Astrocyte of the hippocampus (primary cell): ENCODE measurements at regions not wholly inside any gene's neighbourhood (a gene's known extent, or its start where the extent isn't known, plus 50 kb on each side); places are given as distances from the start of the nearest gene placed in this dataset.

Source experiments
- DNase-seq: peaks from one replicate; pipeline ENCODE4 v3.0.0; 2011; ENCODE audit warnings: low read depth, low spot score

GRCh38 chr4:174120446-174121295 is 162.8 kb downstream of the FBXO8 start:
- peak; percentile 81 for DNase-seq

- DNase-seq: peak; percentile 3
These were observed 163.6 kb downstream of the FBXO8 start for GRCh38 chr4:174119830-174120229.

- DNase-seq: peak; percentile 10
These were observed 164.4 kb downstream of the FBXO8 start for GRCh38 chr4:174119051-174119450.

- no peak for DNase-seq
These were observed 165.3 kb downstream of the FBXO8 start for GRCh38 chr4:174118171-174118570.

GRCh38 chr4:174117445-174117844 is 166.0 kb downstream of the FBXO8 start:
- DNase-seq: no peak

GRCh38 chr4:174116021-174116420 is 167.4 kb downstream of the FBXO8 start:
- no peak for DNase-seq

GRCh38 chr4:174111422-174111821 is 172.0 kb downstream of the FBXO8 start:
- DNase-seq: no peak

GRCh38 chr4:174110180-174110579 is 173.3 kb downstream of the FBXO8 start:
- no peak for DNase-seq

GRCh38 chr4:174107746-174108354 is 175.6 kb downstream of the FBXO8 start:
- DNase-seq: no peak

GRCh38 chr4:174105202-174105601 is 178.3 kb downstream of the FBXO8 start:
- DNase-seq: no peak

- DNase-seq: no peak
These were observed 182.6 kb downstream of the FBXO8 start for GRCh38 chr4:174100910-174101309.

GRCh38 chr4:174099712-174100111 is 183.8 kb downstream of the FBXO8 start:
- no peak for DNase-seq

GRCh38 chr4:174096999-174097398 is 186.5 kb downstream of the FBXO8 start:
- no peak for DNase-seq

GRCh38 chr4:174096456-174096855 is 187.0 kb downstream of the FBXO8 start:
- DNase-seq: no peak

GRCh38 chr4:174091130-174091529 is 192.3 kb downstream of the FBXO8 start:
- no peak for DNase-seq

GRCh38 chr4:174089711-174090110 is 193.8 kb downstream of the FBXO8 start:
- no peak for DNase-seq

- no peak for DNase-seq
These were observed 194.7 kb downstream of the FBXO8 start for GRCh38 chr4:174088795-174089194.

- DNase-seq: peak; percentile 5
These were observed 196.4 kb downstream of the FBXO8 start for GRCh38 chr4:174086829-174087799.

- no peak for DNase-seq
These were observed 198.5 kb downstream of the FBXO8 start for GRCh38 chr4:174084981-174085380.

GRCh38 chr4:174084542-174084941 is 198.9 kb downstream of the FBXO8 start:
- no peak for DNase-seq

- DNase-seq: no peak
These were observed 203.1 kb downstream of the FBXO8 start for GRCh38 chr4:174080361-174080760.

- peak; percentile 3 for DNase-seq
These were observed 211.9 kb downstream of the FBXO8 start for GRCh38 chr4:174071595-174071994.
